NB4 (cell line): ENCODE measurements at regions not wholly inside any gene's neighbourhood (a gene's known extent, or its start where the extent isn't known, plus 50 kb on each side); places are given as distances from the start of the nearest gene placed in this dataset.

ENCODE experiments used
- MYC ChIP-seq: IDR thresholded peaks from 2 replicates; pipeline ENCODE4 v1.6.1; 2011; ENCODE audit warnings: low read depth, low read length
- POLR2A ChIP-seq: IDR thresholded peaks from 2 replicates; pipeline ENCODE4 v1.6.1; 2011; ENCODE audit warnings: mild to moderate bottlenecking; ENCODE audit not compliant: insufficient read length; ENCODE audit errors: extremely low read depth
- TF ChIP-seq, protein P1 (sequence below): IDR thresholded peaks from 2 replicates; pipeline ENCODE4 v1.6.1; 2011; ENCODE audit warnings: low read depth, low read length
- TF ChIP-seq, protein P2 (sequence below): IDR thresholded peaks from one replicate; pipeline ENCODE4 v1.5.1; 2012; ENCODE audit warnings: low read depth, low read length

DNA sequence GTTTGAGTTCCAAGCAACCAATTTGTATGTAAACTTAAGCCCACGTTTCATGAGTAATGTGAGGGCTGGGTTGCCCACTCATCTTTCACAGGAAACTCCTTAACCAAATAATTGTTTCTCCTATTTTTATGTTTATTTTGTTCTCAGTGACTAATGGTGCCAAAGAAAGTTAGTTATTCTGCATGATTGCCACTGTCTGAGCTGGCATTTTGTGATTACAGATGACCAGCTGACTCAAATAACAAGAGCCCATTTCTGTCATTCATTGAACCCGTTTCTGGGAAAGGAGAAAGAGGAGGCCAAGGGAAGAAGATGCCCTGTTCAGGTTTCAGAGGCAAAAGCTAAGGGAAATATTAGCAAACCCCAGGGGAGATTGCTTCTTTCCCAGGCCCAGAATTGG lies 186.9 kb upstream of the MYO3A start:
- TF ChIP-seq, protein P1, sequence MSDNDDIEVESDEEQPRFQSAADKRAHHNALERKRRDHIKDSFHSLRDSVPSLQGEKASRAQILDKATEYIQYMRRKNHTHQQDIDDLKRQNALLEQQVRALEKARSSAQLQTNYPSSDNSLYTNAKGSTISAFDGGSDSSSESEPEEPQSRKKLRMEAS: no peak
- no peak for TF ChIP-seq POLR2A
- TF ChIP-seq, protein P2, sequence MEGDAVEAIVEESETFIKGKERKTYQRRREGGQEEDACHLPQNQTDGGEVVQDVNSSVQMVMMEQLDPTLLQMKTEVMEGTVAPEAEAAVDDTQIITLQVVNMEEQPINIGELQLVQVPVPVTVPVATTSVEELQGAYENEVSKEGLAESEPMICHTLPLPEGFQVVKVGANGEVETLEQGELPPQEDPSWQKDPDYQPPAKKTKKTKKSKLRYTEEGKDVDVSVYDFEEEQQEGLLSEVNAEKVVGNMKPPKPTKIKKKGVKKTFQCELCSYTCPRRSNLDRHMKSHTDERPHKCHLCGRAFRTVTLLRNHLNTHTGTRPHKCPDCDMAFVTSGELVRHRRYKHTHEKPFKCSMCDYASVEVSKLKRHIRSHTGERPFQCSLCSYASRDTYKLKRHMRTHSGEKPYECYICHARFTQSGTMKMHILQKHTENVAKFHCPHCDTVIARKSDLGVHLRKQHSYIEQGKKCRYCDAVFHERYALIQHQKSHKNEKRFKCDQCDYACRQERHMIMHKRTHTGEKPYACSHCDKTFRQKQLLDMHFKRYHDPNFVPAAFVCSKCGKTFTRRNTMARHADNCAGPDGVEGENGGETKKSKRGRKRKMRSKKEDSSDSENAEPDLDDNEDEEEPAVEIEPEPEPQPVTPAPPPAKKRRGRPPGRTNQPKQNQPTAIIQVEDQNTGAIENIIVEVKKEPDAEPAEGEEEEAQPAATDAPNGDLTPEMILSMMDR: no peak
- TF ChIP-seq MYC: no peak
